ENCODE measurements at regions not wholly inside any gene's neighbourhood (a gene's known extent, or its start where the extent isn't known, plus 50 kb on each side); places are given as distances from the start of the nearest gene placed in this dataset.

- Histone ChIP-seq H3K27ac (ENCODE audit: insufficient read depth, low read depth, low read length) (no peak overlapping the region), H3K79me2 (ENCODE audit: control insufficient read depth, insufficient read depth, low read length) (no peaks in the 10 kb centered on the region), H4K20me1 (replicated peaks; ENCODE audit: control insufficient read depth, extremely low read depth, insufficient read depth, low read length) (no peaks in the 10 kb centered on the region), H3K9me1 (replicated peaks; ENCODE audit: control insufficient read depth, extremely low read depth, insufficient read depth, low read length) (no peaks in the 10 kb centered on the region), H3K36me3 (ENCODE audit: control insufficient read depth in 2 of 2, extremely low read depth in 1 of 2, insufficient read depth in 2 of 2, low read length in 2 of 2) (no peaks in the 10 kb centered on the region), H3K9me3 (replicated peaks; ENCODE audit: control insufficient read depth, insufficient read depth, low read length) (no peaks in the 10 kb centered on the region), H3K4me2 (ENCODE audit: insufficient read depth, low read length) (no peak overlapping the region), H3K4me1 (ENCODE audit: control insufficient read depth, extremely low read depth, insufficient read depth, low read length) (no peaks in the 10 kb centered on the region), H3K4me3 (replicated peaks in 1 of 3; ENCODE audit: insufficient read depth in 1 of 3, low read depth in 1 of 3, low read length in 3 of 3) (no peak overlapping the region), H3K9ac (replicated peaks; ENCODE audit: extremely low read depth, insufficient read depth, low read length) (no peak overlapping the region), H2AFZ (ENCODE audit: low read depth, low read length) (no peak overlapping the region), H3K27me3 (ENCODE audit: control insufficient read depth in 2 of 2, insufficient read depth in 2 of 2, low read length in 2 of 2) (no peaks in the 10 kb centered on the region)
- TF ChIP-seq EZH2 (IDR thresholded peaks at IDR 0.05; ENCODE audit: borderline replicate concordance, low read depth, low read length, severe bottlenecking) (no peak), MAX (IDR thresholded peaks at IDR 0.05; ENCODE audit: insufficient read depth, insufficient read length) (no peak), FOS (IDR thresholded peaks at IDR 0.05; ENCODE audit: borderline replicate concordance, insufficient read depth, low read length) (no peak), JUN (IDR thresholded peaks at IDR 0.05; ENCODE audit: borderline replicate concordance, insufficient read depth, insufficient read length, low read depth) (no peak), POLR2AphosphoS5 (IDR thresholded peaks at IDR 0.05; ENCODE audit: insufficient read depth, low read depth, low read length) (no peak), CTCF (IDR thresholded peaks at IDR 0.05; ENCODE audit: extremely low read depth in 1 of 2, insufficient read depth in 1 of 2, low read depth in 1 of 2, low read length in 2 of 2) (no peak), MYC (IDR thresholded peaks at IDR 0.05; ENCODE audit: low read depth, low read length) (no peak), GATA2 (IDR thresholded peaks at IDR 0.05; ENCODE audit: insufficient read depth, insufficient read length, low read depth, low read length) (no peak), POLR2A (IDR thresholded peaks at IDR 0.05; ENCODE audit: low read depth, low read length) (no peak)
- intact Hi-C loops (cut with micrococcal nuclease), result no loop called here
- DNase-seq (ENCODE audit: low read depth, low spot score) (no peak), FAIRE-seq (no peak)
- ChIA-PET POLR2A (no interaction called here), CTCF (no interaction called here)
- BruUV-seq (replicated peaks), result no TSS peak
- dilution Hi-C loops (cut with MboI; ENCODE audit: extremely low pct_ligation_motif_present, low sequenced_read_pairs), result no loop called here
Observed at GRCh38 chr5:4038994-4039393, 443.4 kb downstream of the IRX1 start.
